ENCODE measurements at regions not wholly inside any gene's neighbourhood (a gene's known extent, or its start where the extent isn't known, plus 50 kb on each side); places are given as distances from the start of the nearest gene placed in this dataset.

DNA sequence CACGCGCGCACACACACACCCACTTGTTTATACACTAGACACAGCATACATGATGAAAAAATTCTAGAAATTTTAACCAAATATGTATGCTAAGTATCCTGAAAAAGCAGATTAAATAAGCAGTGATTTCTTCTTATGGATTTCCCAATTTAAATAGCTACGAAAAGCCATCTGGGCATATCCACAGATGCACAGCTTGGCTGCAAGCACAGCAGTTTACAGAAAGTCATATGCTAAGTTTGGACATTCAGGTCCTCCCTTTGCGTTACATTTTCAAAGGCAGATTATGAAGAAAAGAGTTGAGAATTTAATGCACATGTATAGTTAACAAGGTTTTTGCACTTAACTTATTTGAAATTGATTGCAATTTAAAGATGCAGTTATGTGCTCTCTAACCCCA lies 542.2 kb upstream of the EPHA5 start:
- no peaks in the 10 kb centered on the region for H3K4me1 ChIP-seq
- no peaks in the 10 kb centered on the region for H3K36me3 ChIP-seq
- no peaks in the 10 kb centered on the region for H3K27me3 ChIP-seq
- TF ChIP-seq, protein P1, sequence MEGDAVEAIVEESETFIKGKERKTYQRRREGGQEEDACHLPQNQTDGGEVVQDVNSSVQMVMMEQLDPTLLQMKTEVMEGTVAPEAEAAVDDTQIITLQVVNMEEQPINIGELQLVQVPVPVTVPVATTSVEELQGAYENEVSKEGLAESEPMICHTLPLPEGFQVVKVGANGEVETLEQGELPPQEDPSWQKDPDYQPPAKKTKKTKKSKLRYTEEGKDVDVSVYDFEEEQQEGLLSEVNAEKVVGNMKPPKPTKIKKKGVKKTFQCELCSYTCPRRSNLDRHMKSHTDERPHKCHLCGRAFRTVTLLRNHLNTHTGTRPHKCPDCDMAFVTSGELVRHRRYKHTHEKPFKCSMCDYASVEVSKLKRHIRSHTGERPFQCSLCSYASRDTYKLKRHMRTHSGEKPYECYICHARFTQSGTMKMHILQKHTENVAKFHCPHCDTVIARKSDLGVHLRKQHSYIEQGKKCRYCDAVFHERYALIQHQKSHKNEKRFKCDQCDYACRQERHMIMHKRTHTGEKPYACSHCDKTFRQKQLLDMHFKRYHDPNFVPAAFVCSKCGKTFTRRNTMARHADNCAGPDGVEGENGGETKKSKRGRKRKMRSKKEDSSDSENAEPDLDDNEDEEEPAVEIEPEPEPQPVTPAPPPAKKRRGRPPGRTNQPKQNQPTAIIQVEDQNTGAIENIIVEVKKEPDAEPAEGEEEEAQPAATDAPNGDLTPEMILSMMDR (IDR thresholded peaks at IDR 0.05; ENCODE audit: low read depth, low read length): no peak
- DNase-seq: no peak
- no peak overlapping the region for H3K4me3 ChIP-seq (ENCODE audit: low read depth, low read length)
- no peaks in the 10 kb centered on the region for H3K9me3 ChIP-seq

DNA sequence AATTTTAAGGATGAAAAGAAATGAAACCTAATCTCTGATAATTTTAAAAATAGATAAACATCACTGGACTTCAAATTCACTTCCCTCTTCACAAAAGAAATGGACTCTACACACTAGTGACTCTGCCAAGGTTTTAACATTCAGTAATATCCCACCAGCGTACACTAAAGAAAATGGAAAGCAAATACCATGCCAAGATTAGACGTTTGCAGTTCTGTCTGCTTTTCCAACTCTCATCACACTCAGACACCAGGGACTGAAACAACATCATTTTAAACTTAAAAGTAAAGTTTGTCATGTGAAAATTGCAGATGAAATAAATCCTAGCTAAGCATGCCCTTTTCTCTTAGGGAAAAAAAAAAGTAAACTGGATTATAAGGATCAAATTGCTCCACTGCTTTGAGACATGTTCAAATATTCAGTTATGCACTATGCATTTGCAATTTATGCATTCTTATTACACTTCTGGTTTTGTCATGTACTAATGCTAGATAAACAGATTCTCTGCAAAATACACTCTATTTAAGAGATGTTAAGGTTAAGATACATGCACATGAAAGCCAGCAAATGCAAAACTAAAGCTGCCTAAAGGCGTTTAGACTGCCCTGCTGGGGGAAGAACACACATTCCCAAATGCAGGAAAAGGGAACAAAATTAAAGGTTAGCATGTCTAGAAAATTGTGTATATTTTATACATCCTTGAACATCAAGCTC lies 534.4 kb upstream of the EPHA5 start:
- Histone ChIP-seq H3K4me3 (ENCODE audit: low read depth, low read length) (no peak overlapping the region), H3K4me1 (no peaks in the 10 kb centered on the region), H3K9me3 (no peaks in the 10 kb centered on the region), H3K36me3 (no peaks in the 10 kb centered on the region), H3K27me3 (no peaks in the 10 kb centered on the region)
- no peak for DNase-seq
- TF ChIP-seq, protein P1 (IDR thresholded peaks at IDR 0.05; ENCODE audit: low read depth, low read length): no peak

DNA sequence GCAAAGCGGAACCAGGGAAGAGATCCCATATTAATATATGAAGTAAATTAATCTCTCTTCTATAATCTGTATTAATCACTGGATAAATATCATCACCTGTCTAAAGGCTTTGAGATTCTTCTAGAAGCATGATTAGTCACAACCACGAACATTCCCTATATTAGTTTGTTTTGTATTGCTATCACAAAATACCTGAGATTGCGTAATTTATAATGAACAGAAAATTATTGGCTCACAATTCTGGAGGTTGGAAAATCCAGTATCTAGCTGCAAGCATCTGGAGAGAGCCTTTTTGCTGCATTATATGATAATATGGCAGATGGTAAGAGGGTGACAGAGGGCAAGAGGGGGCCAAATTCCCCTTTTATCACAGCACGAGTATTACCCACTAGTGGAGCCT lies 532.6 kb upstream of the EPHA5 start:
- H3K4me3 ChIP-seq (ENCODE audit: low read depth, low read length): no peak overlapping the region
- no peaks in the 10 kb centered on the region for H3K27me3 ChIP-seq
- H3K36me3 ChIP-seq: no peaks in the 10 kb centered on the region
- TF ChIP-seq, protein P1 (IDR thresholded peaks at IDR 0.05; ENCODE audit: low read depth, low read length): no peak
- no peak for DNase-seq
- H3K9me3 ChIP-seq: no peaks in the 10 kb centered on the region
- no peaks in the 10 kb centered on the region for H3K4me1 ChIP-seq

DNA sequence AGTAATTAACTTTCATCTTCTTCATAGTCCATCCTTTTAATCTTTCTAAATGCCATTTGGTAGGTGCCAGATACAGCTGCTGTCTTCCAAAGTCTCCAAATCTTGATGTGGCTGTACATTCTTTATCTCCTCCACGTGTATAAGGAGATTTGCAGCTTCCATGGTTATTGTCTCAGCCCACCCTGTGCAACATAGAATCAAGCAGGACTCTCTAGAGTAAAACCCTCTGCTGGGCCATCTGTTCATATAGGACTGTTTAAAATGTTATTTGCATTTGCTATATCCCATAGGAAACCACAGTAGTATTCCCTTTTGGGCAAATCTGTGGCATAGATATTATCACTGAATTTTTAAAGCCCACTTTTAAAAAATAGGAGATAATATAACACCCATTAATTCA lies 527.2 kb upstream of the EPHA5 start:
- Histone ChIP-seq H3K9me3 (no peaks in the 10 kb centered on the region), H3K4me3 (ENCODE audit: low read depth, low read length) (no peak overlapping the region), H3K4me1 (no peaks in the 10 kb centered on the region), H3K36me3 (no peaks in the 10 kb centered on the region), H3K27me3 (no peaks in the 10 kb centered on the region)
- TF ChIP-seq, protein P1 (IDR thresholded peaks at IDR 0.05; ENCODE audit: low read depth, low read length): no peak
- DNase-seq: no peak

DNA sequence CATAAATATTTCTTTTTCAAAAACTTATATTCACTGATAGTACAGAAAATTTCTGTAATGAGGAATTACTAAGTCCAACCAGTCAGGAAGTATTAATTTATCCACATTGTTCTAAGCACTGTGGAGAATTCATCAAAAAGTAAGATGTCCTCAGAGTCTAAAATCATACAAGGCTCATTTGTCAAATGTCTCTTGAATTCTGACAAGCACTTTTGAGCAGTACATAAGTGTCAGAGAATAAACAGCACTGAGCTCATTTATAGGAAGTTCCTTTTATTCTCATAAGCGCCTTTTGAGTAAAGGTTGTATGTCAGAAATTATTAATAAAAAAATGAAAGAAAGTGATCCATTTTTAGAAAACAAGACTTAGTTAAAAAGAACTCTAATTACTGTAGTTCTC lies 523.2 kb upstream of the EPHA5 start:
- no peak for DNase-seq
- no peak overlapping the region for H3K4me3 ChIP-seq (ENCODE audit: low read depth, low read length)
- no peaks in the 10 kb centered on the region for H3K36me3 ChIP-seq
- H3K4me1 ChIP-seq: no peaks in the 10 kb centered on the region
- H3K27me3 ChIP-seq: no peaks in the 10 kb centered on the region
- H3K9me3 ChIP-seq: no peaks in the 10 kb centered on the region
- TF ChIP-seq, protein P1 (IDR thresholded peaks at IDR 0.05; ENCODE audit: low read depth, low read length): no peak

DNA sequence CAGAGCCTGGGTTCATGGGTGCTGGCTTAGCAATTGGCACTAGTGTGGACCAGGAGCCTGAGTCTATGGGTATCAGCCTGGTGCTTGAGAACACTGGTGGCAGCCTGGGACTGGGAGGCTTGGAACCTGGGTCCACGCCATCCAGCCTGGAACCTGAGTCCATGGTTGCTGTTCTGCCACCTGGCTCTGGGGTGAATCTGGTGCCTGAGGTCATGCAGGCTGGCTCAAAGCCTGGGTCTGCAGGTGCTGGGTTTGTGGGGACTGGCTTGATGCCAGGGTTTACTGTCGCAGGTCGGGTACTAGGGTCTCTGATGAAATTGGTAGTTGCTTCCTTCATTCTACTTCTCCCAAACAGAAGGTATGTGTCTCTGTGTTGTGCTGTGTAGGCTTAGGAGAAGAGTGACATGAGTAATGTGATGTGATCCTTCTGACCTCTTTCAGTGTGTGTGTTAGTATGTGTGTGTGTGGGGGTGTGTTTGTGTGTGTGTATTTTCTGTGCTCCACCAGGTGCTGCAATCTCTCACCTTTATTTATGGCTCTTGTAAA lies 517.0 kb upstream of the EPHA5 start:
- no peaks in the 10 kb centered on the region for H3K4me1 ChIP-seq
- TF ChIP-seq, protein P1 (IDR thresholded peaks at IDR 0.05; ENCODE audit: low read depth, low read length): no peak
- no peaks in the 10 kb centered on the region for H3K27me3 ChIP-seq
- H3K9me3 ChIP-seq: no peaks in the 10 kb centered on the region
- no peak for DNase-seq
- H3K4me3 ChIP-seq (ENCODE audit: low read depth, low read length): no peak overlapping the region
- no peaks in the 10 kb centered on the region for H3K36me3 ChIP-seq

All from BE2C (cell line).